HG02763 (cell line): ENCODE measurements at regions not wholly inside any gene's neighbourhood (a gene's known extent, or its start where the extent isn't known, plus 50 kb on each side); places are given as distances from the start of the nearest gene placed in this dataset.

ENCODE experiments used
- ATAC-seq: cut with Tn5 transposase; IDR thresholded peaks from one replicate; pipeline ENCODE4 v1.9.1; 2021; ENCODE audit warnings: mild to moderate bottlenecking, moderate library complexity; ENCODE audit not compliant: unreplicated experiment

DNA sequence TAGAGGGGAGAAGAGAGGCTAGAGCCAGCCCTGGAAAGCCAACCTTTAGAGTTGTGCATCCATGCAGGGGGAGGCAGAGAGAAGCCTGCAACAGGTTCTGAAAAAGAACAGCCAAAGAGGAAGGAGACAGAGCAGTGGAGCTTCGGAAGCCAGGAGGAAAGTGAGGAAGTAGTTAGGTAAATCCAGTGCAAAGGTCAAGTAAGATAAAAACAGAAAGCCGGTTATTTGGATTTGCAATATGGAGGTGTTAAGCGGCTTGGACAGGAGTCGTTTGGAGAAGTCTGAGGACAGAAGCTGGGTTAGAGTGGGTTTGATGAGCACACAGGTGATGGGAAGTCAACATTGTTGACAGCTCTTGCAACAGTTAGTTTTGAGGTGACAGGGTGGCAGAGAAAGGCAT lies 53.5 kb upstream of the FLT1 start:
- ATAC-seq = no peak

DNA sequence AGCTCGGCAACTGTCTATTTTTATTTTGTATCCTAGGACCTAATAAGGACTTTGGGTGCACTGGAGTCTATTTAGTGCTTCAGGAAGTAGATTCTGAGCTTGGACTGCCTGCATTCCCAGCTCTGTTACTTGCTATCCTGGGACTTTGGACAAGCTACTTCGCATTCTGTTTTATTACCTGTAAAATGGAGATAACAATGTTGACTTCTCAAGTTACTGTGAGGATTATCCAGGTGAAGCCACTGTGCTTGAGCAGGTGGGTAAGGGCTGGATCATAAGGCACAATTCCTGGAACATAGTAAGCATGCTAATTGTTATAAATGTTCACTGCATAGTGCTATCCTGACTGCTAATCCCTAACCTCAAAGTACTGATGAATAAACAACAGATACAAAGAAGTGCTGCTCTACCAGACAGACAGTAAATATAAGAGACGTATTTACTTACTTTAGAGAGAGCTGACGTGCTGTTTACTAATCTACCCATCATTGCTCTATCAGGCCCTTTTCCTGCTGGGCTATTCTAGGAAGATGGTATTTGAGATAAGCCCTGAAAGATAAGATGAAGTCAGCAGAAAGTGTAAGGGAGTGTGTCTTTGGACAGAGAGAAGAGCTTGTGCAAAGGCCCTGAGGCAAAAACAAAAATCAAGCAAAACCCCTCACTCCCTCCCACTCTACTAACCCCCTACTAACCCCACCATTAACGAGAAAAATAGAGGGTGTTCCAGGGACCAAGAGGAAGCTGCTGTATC lies 50.8 kb upstream of the FLT1 start:
- no peak for ATAC-seq
